C4-2B (cell line): ENCODE measurements at regions not wholly inside any gene's neighbourhood (a gene's known extent, or its start where the extent isn't known, plus 50 kb on each side); places are given as distances from the start of the nearest gene placed in this dataset.

Experiments used
- H3K27ac ChIP-seq: fragments of 450-650 bp; 2 replicates; pipeline ENCODE4 v1.5.1; 2017
- ZFX ChIP-seq: fragments of 450-650 bp; IDR thresholded peaks from 2 replicates; pipeline ENCODE4 v1.6.1; 2017
- TF ChIP-seq, protein P1 (sequence below): fragments of 450-650 bp; conservative IDR thresholded peaks from 2 replicates; pipeline ENCODE4 v1.5.1; 2017; ENCODE audit warnings: mild to moderate bottlenecking

GRCh38 chr11:116239247-116239646 lies 533.5 kb downstream of the BUD13 start:
- no peak for TF ChIP-seq ZFX
- TF ChIP-seq, protein P1, sequence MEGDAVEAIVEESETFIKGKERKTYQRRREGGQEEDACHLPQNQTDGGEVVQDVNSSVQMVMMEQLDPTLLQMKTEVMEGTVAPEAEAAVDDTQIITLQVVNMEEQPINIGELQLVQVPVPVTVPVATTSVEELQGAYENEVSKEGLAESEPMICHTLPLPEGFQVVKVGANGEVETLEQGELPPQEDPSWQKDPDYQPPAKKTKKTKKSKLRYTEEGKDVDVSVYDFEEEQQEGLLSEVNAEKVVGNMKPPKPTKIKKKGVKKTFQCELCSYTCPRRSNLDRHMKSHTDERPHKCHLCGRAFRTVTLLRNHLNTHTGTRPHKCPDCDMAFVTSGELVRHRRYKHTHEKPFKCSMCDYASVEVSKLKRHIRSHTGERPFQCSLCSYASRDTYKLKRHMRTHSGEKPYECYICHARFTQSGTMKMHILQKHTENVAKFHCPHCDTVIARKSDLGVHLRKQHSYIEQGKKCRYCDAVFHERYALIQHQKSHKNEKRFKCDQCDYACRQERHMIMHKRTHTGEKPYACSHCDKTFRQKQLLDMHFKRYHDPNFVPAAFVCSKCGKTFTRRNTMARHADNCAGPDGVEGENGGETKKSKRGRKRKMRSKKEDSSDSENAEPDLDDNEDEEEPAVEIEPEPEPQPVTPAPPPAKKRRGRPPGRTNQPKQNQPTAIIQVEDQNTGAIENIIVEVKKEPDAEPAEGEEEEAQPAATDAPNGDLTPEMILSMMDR, result no peak
- no peak overlapping the region for H3K27ac ChIP-seq

GRCh38 chr11:116234989-116235568 lies 537.7 kb downstream of the BUD13 start:
- H3K27ac ChIP-seq, result no peak overlapping the region
- TF ChIP-seq ZFX, result no peak
- TF ChIP-seq, protein P1, result no peak

DNA sequence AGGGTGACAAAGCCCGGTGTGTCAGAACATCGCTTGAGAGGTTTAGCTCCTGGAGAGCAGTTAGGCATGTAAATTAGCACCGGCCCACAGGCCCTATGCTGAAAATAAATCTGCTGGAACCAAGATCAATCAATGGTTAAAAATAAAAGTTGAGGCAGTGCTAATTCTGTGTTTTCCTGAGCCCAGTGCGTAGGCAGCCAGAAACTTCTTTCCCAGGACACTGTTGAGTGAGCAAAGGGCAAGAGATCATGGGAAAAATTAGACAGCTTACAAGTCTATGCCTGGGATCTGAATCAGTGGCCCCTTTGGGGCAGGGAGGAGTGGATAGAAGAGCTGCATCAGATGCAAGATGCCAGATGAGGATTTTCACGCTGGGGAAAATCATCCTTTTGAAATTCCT lies 539.2 kb downstream of the BUD13 start:
- H3K27ac ChIP-seq, result no peak overlapping the region
- TF ChIP-seq, protein P1, result no peak
- TF ChIP-seq ZFX, result no peak

GRCh38 chr11:116232364-116232828 lies 540.4 kb downstream of the BUD13 start:
- no peak overlapping the region for H3K27ac ChIP-seq
- no peak for TF ChIP-seq ZFX
- TF ChIP-seq, protein P1, result no peak

DNA sequence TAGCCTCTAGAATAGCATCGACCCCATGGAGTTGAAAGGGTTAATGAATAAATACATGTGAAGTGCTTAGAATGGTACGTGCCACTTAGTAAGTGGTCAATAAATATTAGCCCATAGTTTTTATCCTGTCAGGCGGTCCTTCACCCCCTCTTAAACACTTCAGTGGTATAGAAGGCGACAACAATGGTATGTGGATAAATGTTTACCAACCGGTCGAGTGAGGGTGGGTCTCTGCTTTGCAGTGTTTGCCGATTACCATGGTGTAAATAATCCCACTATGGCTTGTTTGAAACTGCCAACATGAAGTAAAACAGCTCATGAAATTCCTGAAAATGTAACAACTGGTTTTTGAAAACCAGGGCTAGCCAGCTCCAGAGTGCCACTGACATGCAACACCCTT lies 541.2 kb downstream of the BUD13 start:
- TF ChIP-seq, protein P1, result no peak
- TF ChIP-seq ZFX, result no peak
- H3K27ac ChIP-seq, result no peak overlapping the region

- TF ChIP-seq, protein P1, result no peak
- no peak overlapping the region for H3K27ac ChIP-seq
These were observed 542.3 kb downstream of the BUD13 start for GRCh38 chr11:116230438-116230837.

- H3K27ac ChIP-seq, result no peak overlapping the region
- no peak for TF ChIP-seq ZFX
- TF ChIP-seq, protein P1, result no peak
These were observed 543.4 kb downstream of the BUD13 start for GRCh38 chr11:116229236-116229970.
